MCF 10A (cell line): ENCODE measurements at regions not wholly inside any gene's neighbourhood (a gene's known extent, or its start where the extent isn't known, plus 50 kb on each side); places are given as distances from the start of the nearest gene placed in this dataset.

Source experiments
- BruUV-seq: library from RNA; stranded (reverse); fragments of 400-500 nt; replicated peaks from 2 replicates; lab custom pipeline; 2021; lab: Mats Ljungman, UMichigan
- CTCF ChIA-PET: fragments of 300-600 bp; sonication (Branson Sonifier 250); formaldehyde crosslinking; extraction: SDS; loops from one replicate; lab custom pipeline; 2021; ENCODE audit warnings: antibody characterized with exemption, inconsistent platforms; lab: Yijun Ruan, JAX
- POLR2A ChIA-PET: fragments of 300-600, 350-650 bp; sonication (Branson Sonifier 250); formaldehyde crosslinking; extraction: SDS; loops from one replicate; lab custom pipeline; 2020; ENCODE audit warnings: antibody characterized with exemption, inconsistent platforms; lab: Yijun Ruan, JAX
- DNase-seq: peaks from one replicate; pipeline ENCODE4 v3.0.0-alpha.2; 2018; ENCODE audit not compliant: unreplicated experiment
- H3K27ac Mint-ChIP-seq: one replicate; pipeline ENCODE4 v1.8.0; 2022; ENCODE audit warnings: mild to moderate bottlenecking, low read depth, mixed read lengths; ENCODE audit not compliant: unreplicated experiment
- H3K27me3 Mint-ChIP-seq: one replicate; pipeline ENCODE4 v1.8.0; 2022; ENCODE audit warnings: mixed read lengths; ENCODE audit not compliant: insufficient read depth, unreplicated experiment
- H3K36me3 Mint-ChIP-seq: one replicate; pipeline ENCODE4 v1.8.0; 2022; ENCODE audit warnings: mild to moderate bottlenecking, moderate library complexity, mixed read lengths; ENCODE audit not compliant: insufficient read depth, unreplicated experiment
- H3K4me1 Mint-ChIP-seq: one replicate; pipeline ENCODE4 v1.8.0; 2022; ENCODE audit warnings: mixed read lengths; ENCODE audit not compliant: insufficient read depth, unreplicated experiment
- H3K4me3 Mint-ChIP-seq: one replicate; pipeline ENCODE4 v1.8.0; 2022; ENCODE audit warnings: mild to moderate bottlenecking, moderate library complexity, mixed read lengths; ENCODE audit not compliant: unreplicated experiment
- H3K9me3 Mint-ChIP-seq: one replicate; pipeline ENCODE4 v1.8.0; 2022; ENCODE audit warnings: mixed read lengths; ENCODE audit not compliant: unreplicated experiment
- intact Hi-C: fragments of 100-400 bp; cut with micrococcal nuclease; formaldehyde crosslinking; loops from 2 replicates; pipeline ENCODE4 v1.14.1; 2022
- TF ChIP-seq, protein P1 (sequence below): fragments of 200-600 bp; IDR thresholded peaks from one replicate; pipeline ENCODE4 v1.8.0; 2022; ENCODE audit warnings: antibody characterized with exemption, mild to moderate bottlenecking; ENCODE audit not compliant: unreplicated experiment

- POLR2A ChIA-PET: no interaction called here
Measured at GRCh38 chr10:8581521-8582225, 527.2 kb downstream of the GATA3 start.

GRCh38 chr10:8583096-8583495 lies 528.6 kb downstream of the GATA3 start:
- ChIA-PET CTCF (no interaction called here), POLR2A (no interaction called here)
- no peak for DNase-seq
- H3K9me3 Mint-ChIP-seq: no peaks in the 10 kb centered on the region
- no peak overlapping the region for H3K4me3 Mint-ChIP-seq
- TF ChIP-seq, protein P1, sequence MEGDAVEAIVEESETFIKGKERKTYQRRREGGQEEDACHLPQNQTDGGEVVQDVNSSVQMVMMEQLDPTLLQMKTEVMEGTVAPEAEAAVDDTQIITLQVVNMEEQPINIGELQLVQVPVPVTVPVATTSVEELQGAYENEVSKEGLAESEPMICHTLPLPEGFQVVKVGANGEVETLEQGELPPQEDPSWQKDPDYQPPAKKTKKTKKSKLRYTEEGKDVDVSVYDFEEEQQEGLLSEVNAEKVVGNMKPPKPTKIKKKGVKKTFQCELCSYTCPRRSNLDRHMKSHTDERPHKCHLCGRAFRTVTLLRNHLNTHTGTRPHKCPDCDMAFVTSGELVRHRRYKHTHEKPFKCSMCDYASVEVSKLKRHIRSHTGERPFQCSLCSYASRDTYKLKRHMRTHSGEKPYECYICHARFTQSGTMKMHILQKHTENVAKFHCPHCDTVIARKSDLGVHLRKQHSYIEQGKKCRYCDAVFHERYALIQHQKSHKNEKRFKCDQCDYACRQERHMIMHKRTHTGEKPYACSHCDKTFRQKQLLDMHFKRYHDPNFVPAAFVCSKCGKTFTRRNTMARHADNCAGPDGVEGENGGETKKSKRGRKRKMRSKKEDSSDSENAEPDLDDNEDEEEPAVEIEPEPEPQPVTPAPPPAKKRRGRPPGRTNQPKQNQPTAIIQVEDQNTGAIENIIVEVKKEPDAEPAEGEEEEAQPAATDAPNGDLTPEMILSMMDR: no peak
- no TSS peak for BruUV-seq
- no peaks in the 10 kb centered on the region for H3K27me3 Mint-ChIP-seq
- peaks cover 9% of the 10 kb centered on the region for H3K4me1 Mint-ChIP-seq
- no peak overlapping the region for H3K27ac Mint-ChIP-seq
- intact Hi-C loops: no loop called here
- H3K36me3 Mint-ChIP-seq: no peaks in the 10 kb centered on the region

More at GRCh38 chr10:8581521-8582225, 527.2 kb downstream of the GATA3 start:
- Mint-ChIP-seq H3K4me1 (peaks cover 2% of the 10 kb centered on the region), H3K27me3 (no peaks in the 10 kb centered on the region), H3K4me3 (no peak overlapping the region), H3K9me3 (no peaks in the 10 kb centered on the region), H3K27ac (no peak overlapping the region), H3K36me3 (no peaks in the 10 kb centered on the region)
- BruUV-seq: no TSS peak
- no peak for DNase-seq
- intact Hi-C loops: no loop called here
- TF ChIP-seq, protein P1: no peak
- CTCF ChIA-PET: interaction anchor here (0.7 kb wide), 1 partner anchor 708 kb away, joined by 4 read pairs; no protein-coding TSS in a partner anchor

GRCh38 chr10:8584666-8585065 lies 530.2 kb downstream of the GATA3 start:
- peaks cover 9% of the 10 kb centered on the region for H3K4me1 Mint-ChIP-seq
- DNase-seq: no peak
- no peak overlapping the region for H3K4me3 Mint-ChIP-seq
- H3K9me3 Mint-ChIP-seq: no peaks in the 10 kb centered on the region
- ChIA-PET CTCF (no interaction called here), POLR2A (interaction anchor here (0.6 kb wide), 1 partner anchor 298 kb away, joined by 3 read pairs; no protein-coding TSS in a partner anchor)
- H3K27me3 Mint-ChIP-seq: no peaks in the 10 kb centered on the region
- BruUV-seq: no TSS peak
- H3K27ac Mint-ChIP-seq: no peak overlapping the region
- TF ChIP-seq, protein P1: no peak
- no peaks in the 10 kb centered on the region for H3K36me3 Mint-ChIP-seq
- intact Hi-C loops: no loop called here

- ChIA-PET CTCF (no interaction called here), POLR2A (interaction anchor here (0.5 to 1.0 kb wide), 4 partner anchors 9 to 172 kb away, joined by 3 to 4 read pairs (median 3); no protein-coding TSS in a partner anchor)
- TF ChIP-seq, protein P1: no peak
- intact Hi-C loops: no loop called here
- no peaks in the 10 kb centered on the region for H3K9me3 Mint-ChIP-seq
- peaks cover 9% of the 10 kb centered on the region for H3K4me1 Mint-ChIP-seq
- BruUV-seq: no TSS peak
- H3K4me3 Mint-ChIP-seq: no peak overlapping the region
- no peaks in the 10 kb centered on the region for H3K27me3 Mint-ChIP-seq
- no peaks in the 10 kb centered on the region for H3K36me3 Mint-ChIP-seq
- H3K27ac Mint-ChIP-seq: no peak overlapping the region
- DNase-seq: no peak
Measured at GRCh38 chr10:8586504-8586903, 532.0 kb downstream of the GATA3 start.
